Chondrocyte (in vitro differentiated cells): ENCODE measurements at regions not wholly inside any gene's neighbourhood (a gene's known extent, or its start where the extent isn't known, plus 50 kb on each side); places are given as distances from the start of the nearest gene placed in this dataset.

ENCODE experiments used
- DNase-seq: peaks from one replicate; pipeline ENCODE4 v3.0.0; 2021; ENCODE audit warnings: mixed read lengths, low spot score
- H3K27ac Mint-ChIP-seq: one replicate; pipeline ENCODE4 v1.8.0; 2021; ENCODE audit warnings: mild to moderate bottlenecking, moderate library complexity, mixed read lengths; ENCODE audit not compliant: unreplicated experiment
- H3K27me3 Mint-ChIP-seq: 2 replicates; pipeline ENCODE4 v1.8.0; 2021; ENCODE audit warnings: low read depth, mixed read lengths
- H3K36me3 Mint-ChIP-seq: 2 replicates; pipeline ENCODE4 v1.8.0; 2021; ENCODE audit warnings: low read depth, mixed read lengths
- H3K4me1 Mint-ChIP-seq: 2 replicates; pipeline ENCODE4 v1.8.0; 2021; ENCODE audit warnings: low read depth, mild to moderate bottlenecking, mixed read lengths
- H3K4me3 Mint-ChIP-seq: one replicate; pipeline ENCODE4 v1.8.0; 2021; ENCODE audit warnings: mild to moderate bottlenecking, moderate library complexity, mixed read lengths; ENCODE audit not compliant: unreplicated experiment
- H3K9me3 Mint-ChIP-seq: 2 replicates; pipeline ENCODE4 v1.8.0; 2021; ENCODE audit warnings: low read depth, mixed read lengths
- TF ChIP-seq, protein P1 (sequence below): fragments of 200-600 bp; sonication (generic); IDR thresholded peaks from 2 replicates; pipeline ENCODE4 v1.5.0; 2021; ENCODE audit warnings: antibody characterized with exemption, mild to moderate bottlenecking, moderate library complexity

DNA sequence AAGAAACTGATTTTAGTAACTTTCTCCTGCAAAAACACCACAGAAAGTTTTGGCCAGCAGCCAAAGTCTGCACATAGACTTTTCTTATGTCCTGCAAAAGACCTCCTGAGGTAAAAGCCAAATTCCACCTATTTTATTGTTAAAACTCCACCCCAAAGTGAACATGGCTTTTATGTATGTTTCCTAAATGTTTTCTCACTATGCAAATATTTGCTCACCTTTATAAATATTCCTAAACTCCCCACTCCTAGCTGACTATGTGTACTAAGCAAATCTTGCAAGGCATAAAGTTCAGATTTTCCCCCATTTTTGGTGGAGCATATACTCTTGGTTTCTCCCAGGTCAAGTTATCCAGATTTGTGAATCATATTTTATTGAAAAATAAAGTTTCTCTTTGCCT lies 446.2 kb downstream of the DNAH5 start:
- no peak for DNase-seq
- Mint-ChIP-seq H3K4me1 (no peaks in the 10 kb centered on the region), H3K4me3 (no peak overlapping the region), H3K36me3 (no peaks in the 10 kb centered on the region), H3K9me3 (no peaks in the 10 kb centered on the region), H3K27me3 (no peaks in the 10 kb centered on the region), H3K27ac (no peak overlapping the region)
- TF ChIP-seq, protein P1, sequence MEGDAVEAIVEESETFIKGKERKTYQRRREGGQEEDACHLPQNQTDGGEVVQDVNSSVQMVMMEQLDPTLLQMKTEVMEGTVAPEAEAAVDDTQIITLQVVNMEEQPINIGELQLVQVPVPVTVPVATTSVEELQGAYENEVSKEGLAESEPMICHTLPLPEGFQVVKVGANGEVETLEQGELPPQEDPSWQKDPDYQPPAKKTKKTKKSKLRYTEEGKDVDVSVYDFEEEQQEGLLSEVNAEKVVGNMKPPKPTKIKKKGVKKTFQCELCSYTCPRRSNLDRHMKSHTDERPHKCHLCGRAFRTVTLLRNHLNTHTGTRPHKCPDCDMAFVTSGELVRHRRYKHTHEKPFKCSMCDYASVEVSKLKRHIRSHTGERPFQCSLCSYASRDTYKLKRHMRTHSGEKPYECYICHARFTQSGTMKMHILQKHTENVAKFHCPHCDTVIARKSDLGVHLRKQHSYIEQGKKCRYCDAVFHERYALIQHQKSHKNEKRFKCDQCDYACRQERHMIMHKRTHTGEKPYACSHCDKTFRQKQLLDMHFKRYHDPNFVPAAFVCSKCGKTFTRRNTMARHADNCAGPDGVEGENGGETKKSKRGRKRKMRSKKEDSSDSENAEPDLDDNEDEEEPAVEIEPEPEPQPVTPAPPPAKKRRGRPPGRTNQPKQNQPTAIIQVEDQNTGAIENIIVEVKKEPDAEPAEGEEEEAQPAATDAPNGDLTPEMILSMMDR: no peak

DNA sequence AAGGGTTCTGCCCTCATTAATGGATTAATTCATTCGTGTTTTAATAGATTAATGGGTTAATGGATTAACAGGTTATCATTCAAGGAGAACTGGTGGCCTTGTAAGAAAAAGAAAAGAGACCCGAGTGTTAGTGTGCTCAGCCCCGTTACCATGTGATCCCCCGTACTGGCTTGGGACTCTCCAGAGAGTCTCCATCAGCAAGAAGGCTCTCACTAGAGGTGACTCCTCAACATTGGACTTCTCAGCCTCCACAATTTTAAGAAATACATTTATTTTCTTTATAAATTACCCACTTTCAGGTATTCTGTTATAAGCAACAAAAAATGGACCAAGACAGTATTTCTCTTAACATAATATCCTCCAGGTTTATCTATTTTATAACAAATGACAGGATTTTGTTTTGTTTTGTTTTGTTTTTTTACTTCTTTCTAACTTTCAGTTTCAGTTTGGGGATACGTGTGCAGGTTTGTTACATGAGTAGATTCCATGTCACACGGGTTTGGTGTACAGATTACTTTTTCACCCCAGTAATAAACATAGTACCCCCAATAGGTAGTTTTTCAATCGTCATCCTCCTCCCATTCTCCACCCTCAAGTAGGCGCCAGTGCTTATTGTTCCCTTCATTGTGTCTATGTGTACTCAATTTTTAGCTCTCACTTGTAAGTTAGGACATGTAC lies 456.1 kb downstream of the DNAH5 start:
- TF ChIP-seq, protein P1: no peak
- no peaks in the 10 kb centered on the region for H3K9me3 Mint-ChIP-seq
- no peaks in the 10 kb centered on the region for H3K4me1 Mint-ChIP-seq
- no peak overlapping the region for H3K4me3 Mint-ChIP-seq
- H3K27ac Mint-ChIP-seq: no peak overlapping the region
- no peaks in the 10 kb centered on the region for H3K36me3 Mint-ChIP-seq
- no peak for DNase-seq
- peaks cover 8% of the 10 kb centered on the region for H3K27me3 Mint-ChIP-seq

DNA sequence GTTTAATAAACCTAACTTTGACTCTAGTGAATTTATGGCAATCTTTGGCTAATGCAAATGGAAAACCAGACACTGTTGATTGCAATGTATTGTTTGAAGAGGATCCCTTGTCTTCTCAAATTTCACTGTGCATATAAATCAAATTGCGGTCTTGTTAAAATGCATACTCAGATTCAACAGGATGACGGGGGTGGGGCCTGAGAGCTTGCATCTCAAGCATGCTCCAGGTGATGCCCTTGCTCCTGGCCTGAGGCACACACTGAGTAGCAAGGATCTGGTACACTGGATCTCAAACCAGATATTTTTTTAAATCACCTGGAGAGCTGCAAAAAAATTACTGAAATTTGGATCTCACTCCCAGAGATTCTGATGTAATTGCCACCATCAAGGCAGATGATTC lies 463.7 kb downstream of the DNAH5 start:
- Mint-ChIP-seq H3K4me3 (no peak overlapping the region), H3K27ac (no peak overlapping the region), H3K36me3 (no peaks in the 10 kb centered on the region), H3K27me3 (peaks cover 20% of the 10 kb centered on the region), H3K9me3 (no peaks in the 10 kb centered on the region), H3K4me1 (peaks cover 6% of the 10 kb centered on the region)
- DNase-seq: no peak
- TF ChIP-seq, protein P1: no peak

DNA sequence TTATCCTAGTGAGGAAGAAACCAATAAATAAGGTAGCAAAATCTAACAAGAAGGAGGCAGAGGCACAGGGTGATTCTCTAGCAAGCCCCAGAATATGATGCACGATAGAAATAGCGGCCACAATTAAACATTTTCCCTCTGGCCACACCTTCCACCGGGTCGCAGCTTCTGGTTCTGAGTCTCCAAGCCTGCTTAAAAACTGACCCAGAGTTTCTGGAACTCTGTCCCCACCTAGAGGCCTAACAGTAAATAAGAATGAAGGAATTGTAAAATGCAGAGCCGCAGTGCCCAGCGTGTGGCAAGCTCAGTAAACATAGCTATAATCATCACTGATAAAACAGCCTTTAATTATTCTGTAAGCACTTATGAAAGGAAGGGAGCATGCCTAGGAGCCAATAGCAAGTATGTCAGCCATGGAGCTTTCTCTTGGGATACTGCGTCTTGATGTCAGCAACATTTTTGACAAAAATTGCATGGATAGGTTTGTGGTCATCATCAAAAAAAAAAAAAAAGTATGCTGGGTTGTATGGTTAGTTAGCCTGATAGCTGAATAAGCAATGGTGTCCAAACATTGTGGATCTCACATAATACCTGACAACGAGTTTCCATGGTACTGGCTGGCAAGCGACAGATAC lies 465.5 kb downstream of the DNAH5 start:
- no peak for DNase-seq
- TF ChIP-seq, protein P1: peak; percentile 80

DNA sequence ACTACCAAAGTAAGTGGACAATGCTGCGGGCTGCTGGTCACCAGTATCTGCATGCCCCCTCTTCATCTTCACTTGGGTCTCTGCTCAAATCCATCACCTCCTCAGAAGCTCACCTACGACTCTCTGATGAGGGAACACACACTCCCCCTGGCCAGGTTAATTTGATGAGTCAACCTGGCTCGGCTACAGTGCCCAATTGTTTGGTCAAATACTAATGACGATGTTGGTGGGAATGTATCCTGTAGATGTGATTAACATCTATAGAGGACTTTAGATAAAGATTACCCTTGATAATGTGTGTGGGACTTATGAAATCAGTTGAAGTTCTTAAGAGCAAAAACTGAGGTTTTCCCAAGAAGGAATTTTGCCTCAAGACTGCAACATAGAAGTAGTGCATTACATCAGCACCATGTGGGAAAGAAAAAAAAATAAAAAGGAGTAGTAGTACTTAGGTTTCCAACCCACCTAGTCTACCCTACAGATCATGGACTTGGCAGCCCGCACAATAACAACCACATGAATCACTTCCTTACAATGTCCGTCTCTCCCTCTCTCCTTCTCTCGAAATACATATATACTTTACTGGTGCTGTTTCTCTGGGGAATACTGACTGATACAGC lies 467.3 kb downstream of the DNAH5 start:
- Mint-ChIP-seq H3K36me3 (no peaks in the 10 kb centered on the region), H3K4me1 (peaks cover 6% of the 10 kb centered on the region), H3K27me3 (peaks cover 13% of the 10 kb centered on the region), H3K9me3 (no peaks in the 10 kb centered on the region), H3K4me3 (no peak overlapping the region), H3K27ac (no peak overlapping the region)
- DNase-seq: no peak
- TF ChIP-seq, protein P1: no peak

More for the DNA sequence above, 465.5 kb downstream of the DNAH5 start:
- H3K9me3 Mint-ChIP-seq: no peaks in the 10 kb centered on the region
- H3K27ac Mint-ChIP-seq: no peak overlapping the region
- no peak overlapping the region for H3K4me3 Mint-ChIP-seq
- H3K4me1 Mint-ChIP-seq: peaks cover 6% of the 10 kb centered on the region
- H3K27me3 Mint-ChIP-seq: peaks cover 15% of the 10 kb centered on the region
- H3K36me3 Mint-ChIP-seq: no peaks in the 10 kb centered on the region
